Cardiac fibroblast (primary cell): ENCODE measurements at regions not wholly inside any gene's neighbourhood (a gene's known extent, or its start where the extent isn't known, plus 50 kb on each side); places are given as distances from the start of the nearest gene placed in this dataset.
"Not testable (repeated sequence)": the region's sequence is repeated elsewhere in the genome, so short reads cannot be mapped to it uniquely, and the experiment has no call there.

ENCODE experiments used
- DNase-seq, 2 donors: peaks; one replicate each; pipeline versions ENCODE4 v3.0.0 to v3.0.0-alpha.2; 2010; ENCODE audit warnings: low read depth in 2 of 2
- H3K4me3 ChIP-seq, 2 donors: replicated peaks in 1 of 2; 1 replicate in 1 of 2; 2 replicates in 1 of 2; pipeline ENCODE4 v1.5.1; 2011; ENCODE audit warnings: low read depth in 2 of 2, low read length in 2 of 2, mild to moderate bottlenecking in 2 of 2, moderate library complexity in 1 of 2
- TF ChIP-seq, protein P1 (sequence below): IDR thresholded peaks from one replicate; pipeline ENCODE4 v1.5.1; 2011; ENCODE audit warnings: low read depth, mild to moderate bottlenecking, low read length, inconsistent platforms

DNA sequence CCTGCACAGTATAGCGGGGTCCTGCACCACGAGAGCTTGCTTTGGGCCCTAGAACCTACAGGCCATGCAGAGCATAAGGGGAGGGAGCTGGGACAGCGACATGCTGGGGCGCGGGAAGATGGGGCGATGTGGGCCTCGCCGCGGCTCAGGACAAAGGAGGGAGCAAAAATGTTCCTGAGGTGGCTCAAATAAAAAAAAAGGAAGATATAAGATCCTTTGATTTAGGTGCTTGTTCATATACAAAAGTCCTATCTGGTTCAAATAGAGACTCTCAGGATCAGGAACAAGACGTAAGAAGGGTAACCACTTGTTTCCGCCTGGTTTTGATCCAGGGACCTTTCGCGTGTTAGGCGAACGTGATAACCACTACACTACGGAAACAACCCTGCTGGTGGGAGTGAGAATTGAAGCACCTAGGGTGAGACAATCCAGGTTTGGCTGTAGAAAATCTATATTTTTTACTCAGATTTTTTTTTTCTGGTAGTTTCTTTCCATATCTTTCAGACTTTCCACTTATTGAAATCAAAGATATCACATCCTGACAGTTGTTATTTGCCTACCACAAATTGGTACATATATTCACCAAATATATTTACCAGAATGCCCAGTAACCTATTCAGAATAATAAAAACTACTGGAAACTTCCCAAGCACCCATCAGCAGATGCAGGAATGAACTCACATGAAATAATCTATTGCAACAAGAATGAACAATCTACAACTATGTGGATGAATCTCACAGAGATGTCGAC, 177.9 kb upstream of the ZNF184 start:
- TF ChIP-seq, protein P1, sequence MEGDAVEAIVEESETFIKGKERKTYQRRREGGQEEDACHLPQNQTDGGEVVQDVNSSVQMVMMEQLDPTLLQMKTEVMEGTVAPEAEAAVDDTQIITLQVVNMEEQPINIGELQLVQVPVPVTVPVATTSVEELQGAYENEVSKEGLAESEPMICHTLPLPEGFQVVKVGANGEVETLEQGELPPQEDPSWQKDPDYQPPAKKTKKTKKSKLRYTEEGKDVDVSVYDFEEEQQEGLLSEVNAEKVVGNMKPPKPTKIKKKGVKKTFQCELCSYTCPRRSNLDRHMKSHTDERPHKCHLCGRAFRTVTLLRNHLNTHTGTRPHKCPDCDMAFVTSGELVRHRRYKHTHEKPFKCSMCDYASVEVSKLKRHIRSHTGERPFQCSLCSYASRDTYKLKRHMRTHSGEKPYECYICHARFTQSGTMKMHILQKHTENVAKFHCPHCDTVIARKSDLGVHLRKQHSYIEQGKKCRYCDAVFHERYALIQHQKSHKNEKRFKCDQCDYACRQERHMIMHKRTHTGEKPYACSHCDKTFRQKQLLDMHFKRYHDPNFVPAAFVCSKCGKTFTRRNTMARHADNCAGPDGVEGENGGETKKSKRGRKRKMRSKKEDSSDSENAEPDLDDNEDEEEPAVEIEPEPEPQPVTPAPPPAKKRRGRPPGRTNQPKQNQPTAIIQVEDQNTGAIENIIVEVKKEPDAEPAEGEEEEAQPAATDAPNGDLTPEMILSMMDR, result peak; percentile 30
- peak; percentile 57 to 87 for DNase-seq
- no peak overlapping the region for H3K4me3 ChIP-seq

DNA sequence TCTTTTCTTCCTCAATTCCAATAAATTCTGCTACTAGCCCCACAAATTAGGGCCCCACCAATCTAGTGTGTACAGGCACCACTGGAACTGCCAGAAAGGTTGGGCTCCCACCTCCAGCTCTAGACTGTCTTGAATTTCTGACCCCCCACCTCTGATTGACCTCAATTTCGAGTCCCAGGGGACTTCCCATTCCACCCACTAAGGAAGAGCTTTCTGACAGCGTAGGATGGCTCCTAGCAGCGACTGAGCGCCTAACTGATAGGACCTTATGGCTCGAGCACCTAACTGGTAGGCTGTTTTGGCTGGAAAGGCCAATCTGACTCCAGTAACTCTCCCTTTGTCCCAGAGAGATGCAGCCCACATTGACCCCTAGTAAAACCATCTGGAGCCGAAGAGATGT, 171.6 kb upstream of the ZNF184 start:
- TF ChIP-seq, protein P1, result no peak
- DNase-seq, result no peak
- no peak overlapping the region for H3K4me3 ChIP-seq

DNA sequence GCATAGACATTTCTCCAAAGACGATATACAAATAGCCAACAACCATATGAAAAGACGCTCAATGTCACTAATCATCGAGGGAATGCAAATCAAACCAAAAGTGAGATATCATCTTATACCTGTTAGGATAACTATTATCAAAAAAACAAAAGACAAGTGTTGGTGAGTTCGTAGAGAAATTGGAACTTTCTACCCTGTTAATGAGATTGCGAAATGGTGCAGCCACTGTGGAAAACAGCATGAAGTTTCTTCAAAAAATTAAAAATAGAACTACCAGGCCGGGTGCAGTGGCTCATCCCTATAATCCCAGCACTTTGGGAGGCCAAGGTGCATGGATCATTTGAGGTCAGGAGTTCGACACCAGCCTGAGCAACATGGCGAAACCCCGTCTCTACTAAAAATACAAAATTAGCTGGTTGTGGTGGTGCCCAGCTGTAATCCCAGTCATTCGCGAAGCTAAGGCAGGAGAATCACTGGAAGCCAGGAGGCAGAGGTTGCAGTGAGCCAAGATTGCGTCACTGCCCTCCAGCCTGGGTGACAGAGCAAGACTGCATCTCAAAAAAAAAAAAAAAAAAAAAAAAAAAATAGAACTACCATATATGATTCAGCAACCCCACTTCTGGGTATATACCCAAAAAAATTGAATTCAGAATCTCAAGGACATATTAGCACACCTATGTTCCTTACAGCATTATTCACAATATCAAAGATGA, 170.0 kb upstream of the ZNF184 start:
- TF ChIP-seq, protein P1, result no peak
- no peak for DNase-seq
- no peak overlapping the region for H3K4me3 ChIP-seq

DNA sequence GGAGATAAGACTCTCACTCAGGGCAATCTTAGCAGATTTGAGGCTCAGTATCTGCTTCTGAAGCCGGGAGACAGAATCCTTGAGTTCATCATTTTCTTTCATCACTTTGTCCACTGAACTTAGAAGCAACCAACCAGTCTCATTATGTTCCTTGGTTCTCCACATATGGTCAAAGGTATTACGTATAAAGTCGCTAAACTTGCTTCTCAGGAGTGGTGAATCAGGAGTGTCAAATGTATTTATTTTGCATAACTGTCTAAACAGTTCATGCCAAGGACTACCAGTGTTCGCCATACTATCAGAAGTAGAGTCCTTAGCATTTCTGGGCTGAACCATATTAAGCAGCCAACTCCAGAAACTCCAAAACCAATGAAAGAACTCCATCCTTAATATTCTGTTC, 163.0 kb upstream of the ZNF184 start:
- H3K4me3 ChIP-seq, result not testable (repeated sequence)

DNA sequence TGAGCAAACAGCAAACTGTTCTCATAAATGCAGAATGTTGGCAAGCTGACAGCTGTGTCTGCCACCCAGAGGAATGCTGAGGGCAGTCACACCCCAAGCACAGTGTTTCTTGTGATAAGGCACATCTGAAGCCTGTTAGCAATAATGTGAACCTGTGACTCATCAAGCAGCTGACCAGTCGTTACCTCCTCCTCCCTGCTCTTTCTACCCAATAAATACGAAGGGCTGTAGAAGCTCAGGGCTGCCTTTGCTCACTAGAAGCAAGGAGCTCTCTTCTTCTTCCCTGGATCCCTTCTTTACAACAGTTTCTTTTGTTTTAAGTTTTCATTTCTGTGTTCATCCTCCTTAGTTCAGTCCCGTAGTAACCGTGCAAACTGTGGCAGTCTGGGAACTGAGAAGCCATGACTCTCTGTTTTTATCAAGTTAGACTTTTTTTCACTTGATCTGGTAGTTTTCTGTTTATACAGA, 160.3 kb upstream of the ZNF184 start:
- DNase-seq, H3K4me3 ChIP-seq: not testable (repeated sequence)

More for the DNA sequence above, 163.0 kb upstream of the ZNF184 start:
- DNase-seq, result not testable (repeated sequence)

DNA sequence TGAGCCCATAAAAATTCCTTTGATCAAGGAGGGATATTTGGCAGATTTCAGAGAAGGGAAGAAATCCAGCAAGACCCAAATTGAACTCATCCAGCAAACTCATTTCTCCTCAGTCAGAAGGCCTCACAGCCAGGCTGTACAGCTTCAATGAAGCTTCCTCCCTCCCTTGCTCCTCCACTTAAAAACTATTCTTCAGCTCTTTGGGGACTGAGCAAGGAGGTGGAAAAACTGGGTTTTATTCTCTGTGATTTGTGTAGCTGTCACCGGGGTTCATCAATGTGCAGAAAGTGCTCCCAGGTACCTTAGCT, 158.7 kb upstream of the ZNF184 start:
- TF ChIP-seq, protein P1, result no peak
- DNase-seq, result no peak
- no peak overlapping the region for H3K4me3 ChIP-seq

DNA sequence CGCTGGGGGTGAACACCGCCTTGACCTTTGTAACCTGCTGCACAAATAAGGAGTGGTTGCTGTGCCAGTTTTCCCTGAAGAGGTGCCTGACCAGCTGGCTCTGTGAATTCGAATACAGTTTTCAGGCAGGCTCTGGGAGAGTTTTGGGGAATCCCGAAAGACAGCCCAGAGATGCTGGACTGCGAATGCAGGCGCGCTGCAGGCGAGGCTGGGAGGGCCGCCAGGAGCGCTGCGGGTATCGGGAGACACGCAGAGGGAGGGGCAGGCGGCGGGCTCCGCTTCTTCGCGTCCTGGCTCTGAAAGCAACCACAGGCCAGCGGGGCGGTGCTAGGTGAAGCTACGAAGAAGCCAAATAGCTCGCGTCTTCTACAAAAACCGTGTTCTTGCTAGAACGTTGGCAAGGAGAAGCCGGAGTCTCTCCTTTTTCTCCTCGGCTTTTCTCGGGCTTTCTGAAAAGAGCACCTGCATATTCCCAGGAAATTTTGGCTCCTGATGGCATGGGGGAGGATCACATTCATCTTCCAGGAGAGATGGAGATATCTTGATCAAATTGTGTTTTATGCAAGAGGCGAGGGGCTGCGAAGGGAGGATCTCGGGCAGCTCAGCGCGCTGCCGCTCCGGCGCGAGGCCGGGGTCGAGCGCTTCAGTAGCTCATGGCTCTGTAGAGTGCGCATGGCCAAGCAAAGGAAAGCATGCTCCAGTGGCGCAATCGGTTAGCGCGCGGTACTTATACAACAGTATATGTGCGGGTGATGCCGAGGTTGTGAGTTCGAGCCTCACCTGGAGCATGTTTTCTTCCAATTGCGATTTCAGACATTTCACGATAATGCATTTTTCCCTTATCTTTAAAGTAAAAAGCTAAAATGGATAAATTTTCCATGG, 158.1 kb upstream of the ZNF184 start:
- peak overlapping the region; percentile 25 to 61 for H3K4me3 ChIP-seq
- TF ChIP-seq, protein P1, result peak; percentile 28
- peak; percentile 58 to 85 for DNase-seq
